Hepatocyte (in vitro differentiated cells): ENCODE measurements at regions not wholly inside any gene's neighbourhood (a gene's known extent, or its start where the extent isn't known, plus 50 kb on each side); places are given as distances from the start of the nearest gene placed in this dataset.
"Not testable (repeated sequence)": the region's sequence is repeated elsewhere in the genome, so short reads cannot be mapped to it uniquely, and the experiment has no call there.

Source experiments
- DNase-seq: peaks from one replicate; pipeline ENCODE4 v3.0.0-alpha.2; 2016; ENCODE audit warnings: low spot score
- H2AFZ ChIP-seq: fragments of 200-600 bp; sonication (generic); 2 replicates; pipeline ENCODE4 v1.6.0; 2016; ENCODE audit warnings: antibody characterized with exemption, mild to moderate bottlenecking
- H3K27ac ChIP-seq: fragments of 200-600 bp; sonication (generic); 2 replicates; pipeline ENCODE4 v1.5.1; 2016; ENCODE audit warnings: mild to moderate bottlenecking
- H3K27me3 ChIP-seq: fragments of 200-600 bp; sonication (generic); 2 replicates; pipeline ENCODE4 v1.6.1; 2016
- H3K36me3 ChIP-seq: fragments of 200-600 bp; sonication (generic); replicated peaks from 2 replicates; pipeline ENCODE4 v1.5.1; 2016; ENCODE audit warnings: low read depth; ENCODE audit not compliant: insufficient read depth
- H3K4me1 ChIP-seq: fragments of 200-600 bp; sonication (generic); 2 replicates; pipeline ENCODE4 v1.5.1; 2016; ENCODE audit warnings: mild to moderate bottlenecking, moderate library complexity; ENCODE audit not compliant: insufficient read depth
- H3K4me2 ChIP-seq: fragments of 200-600 bp; sonication (generic); 2 replicates; pipeline ENCODE4 v1.6.0; 2016
- H3K4me3 ChIP-seq: fragments of 200-600 bp; sonication (generic); 2 replicates; pipeline ENCODE4 v1.5.1; 2016; ENCODE audit warnings: mild to moderate bottlenecking
- H3K79me2 ChIP-seq: fragments of 200-600 bp; sonication (generic); 2 replicates; pipeline ENCODE4 v1.6.0; 2017; ENCODE audit warnings: mild to moderate bottlenecking
- H3K9me2 ChIP-seq: fragments of 200-600 bp; sonication (generic); replicated peaks from 2 replicates; pipeline ENCODE4 v1.6.0; 2017; ENCODE audit warnings: mild to moderate bottlenecking; ENCODE audit not compliant: insufficient read depth
- H3K9me3 ChIP-seq: fragments of 200-600 bp; sonication (generic); 2 replicates; pipeline ENCODE4 v1.5.1; 2016; ENCODE audit warnings: low read depth, mild to moderate bottlenecking
- H4K20me1 ChIP-seq: fragments of 200-600 bp; sonication (generic); 2 replicates; pipeline ENCODE4 v1.6.0; 2016; ENCODE audit warnings: mild to moderate bottlenecking; ENCODE audit not compliant: insufficient read depth, poor library complexity, severe bottlenecking
- CTCF ChIP-seq: fragments of 200-600 bp; sonication (generic); IDR thresholded peaks from 2 replicates; pipeline ENCODE4 v1.5.1; 2016; ENCODE audit warnings: antibody characterized with exemption, mild to moderate bottlenecking; ENCODE audit not compliant: poor library complexity
- WGBS: methylation state at CpG from one replicate; pipeline ENCODE4 v1.1.6; 2016; ENCODE audit warnings: low lambda C conversion rate; ENCODE audit errors: missing lambda C conversion rate; 5-methylcytosine and 5-hydroxymethylcytosine counted together

GRCh38 chrX:89350024-89350423, 571.7 kb upstream of the TGIF2LX start:
- not testable (repeated sequence) for H3K4me3 ChIP-seq, H3K27me3 ChIP-seq, H3K36me3 ChIP-seq, H3K79me2 ChIP-seq, H3K4me2 ChIP-seq, H2AFZ ChIP-seq, H3K9me2 ChIP-seq, H4K20me1 ChIP-seq, H3K4me1 ChIP-seq, H3K27ac ChIP-seq, H3K9me3 ChIP-seq
- DNase-seq: peak; percentile 23
- peak; percentile 36 for TF ChIP-seq CTCF
- WGBS: 32% methylated on average over 9 of the region's 10 CpGs

GRCh38 chrX:89369904-89370303, 551.8 kb upstream of the TGIF2LX start:
- H3K9me2 ChIP-seq, DNase-seq, H2AFZ ChIP-seq, H3K4me3 ChIP-seq, H3K27ac ChIP-seq, H3K9me3 ChIP-seq, H3K36me3 ChIP-seq, H3K79me2 ChIP-seq, H3K4me2 ChIP-seq, H3K4me1 ChIP-seq, H4K20me1 ChIP-seq, H3K27me3 ChIP-seq: not testable (repeated sequence)
- WGBS: 84% methylated on average over 2 of the region's 2 CpGs

GRCh38 chrX:89393004-89393403, 528.7 kb upstream of the TGIF2LX start:
- not testable (repeated sequence) for H3K36me3 ChIP-seq, H3K9me2 ChIP-seq, H3K79me2 ChIP-seq, H3K27ac ChIP-seq, H4K20me1 ChIP-seq, H3K4me2 ChIP-seq, H3K4me3 ChIP-seq, H3K4me1 ChIP-seq, H3K9me3 ChIP-seq, H3K27me3 ChIP-seq, H2AFZ ChIP-seq
- WGBS: 72% methylated on average over 3 of the region's 3 CpGs
- DNase-seq: peak; percentile 2

DNA sequence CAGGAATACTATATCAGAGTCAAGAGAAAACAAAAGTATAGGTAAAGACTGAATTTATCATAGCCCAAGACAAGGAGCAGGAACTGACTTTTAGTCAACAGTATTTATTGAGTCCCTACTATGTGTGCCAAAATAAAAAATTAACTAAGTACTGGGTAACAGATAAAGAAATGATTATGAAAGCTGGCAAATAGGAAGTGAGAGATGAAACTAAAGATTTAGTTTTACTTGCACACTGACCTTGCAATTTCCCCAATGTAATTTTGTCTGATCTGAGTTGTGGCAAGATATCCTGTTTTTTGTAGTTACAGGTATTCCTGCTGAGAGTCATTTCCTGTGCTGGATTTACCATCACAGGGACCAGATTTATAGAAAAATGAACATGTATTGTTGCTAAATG, 518.9 kb upstream of the TGIF2LX start:
- H3K79me2 ChIP-seq, H3K9me2 ChIP-seq, H4K20me1 ChIP-seq, H3K27me3 ChIP-seq, H3K4me1 ChIP-seq, H3K4me2 ChIP-seq, H3K9me3 ChIP-seq, H2AFZ ChIP-seq, H3K27ac ChIP-seq, H3K36me3 ChIP-seq, H3K4me3 ChIP-seq, DNase-seq: not testable (repeated sequence)

- not testable (repeated sequence) for H3K4me2 ChIP-seq, H3K9me3 ChIP-seq, H3K27ac ChIP-seq, H2AFZ ChIP-seq, H3K9me2 ChIP-seq, H3K4me3 ChIP-seq, H3K36me3 ChIP-seq, H4K20me1 ChIP-seq, H3K4me1 ChIP-seq, DNase-seq, H3K79me2 ChIP-seq, H3K27me3 ChIP-seq
- WGBS: 96% methylated on average over 1 of the region's 1 CpG
Measured at GRCh38 chrX:89405148-89405547, 516.6 kb upstream of the TGIF2LX start.

GRCh38 chrX:89416930-89417329, 504.8 kb upstream of the TGIF2LX start:
- not testable (repeated sequence) for H3K4me1 ChIP-seq, H3K79me2 ChIP-seq, H2AFZ ChIP-seq, H4K20me1 ChIP-seq, H3K4me3 ChIP-seq, H3K27me3 ChIP-seq, H3K4me2 ChIP-seq, H3K36me3 ChIP-seq, H3K27ac ChIP-seq, DNase-seq, H3K9me2 ChIP-seq, H3K9me3 ChIP-seq
- WGBS: 93% methylated on average over 11 of the region's 12 CpGs

DNA sequence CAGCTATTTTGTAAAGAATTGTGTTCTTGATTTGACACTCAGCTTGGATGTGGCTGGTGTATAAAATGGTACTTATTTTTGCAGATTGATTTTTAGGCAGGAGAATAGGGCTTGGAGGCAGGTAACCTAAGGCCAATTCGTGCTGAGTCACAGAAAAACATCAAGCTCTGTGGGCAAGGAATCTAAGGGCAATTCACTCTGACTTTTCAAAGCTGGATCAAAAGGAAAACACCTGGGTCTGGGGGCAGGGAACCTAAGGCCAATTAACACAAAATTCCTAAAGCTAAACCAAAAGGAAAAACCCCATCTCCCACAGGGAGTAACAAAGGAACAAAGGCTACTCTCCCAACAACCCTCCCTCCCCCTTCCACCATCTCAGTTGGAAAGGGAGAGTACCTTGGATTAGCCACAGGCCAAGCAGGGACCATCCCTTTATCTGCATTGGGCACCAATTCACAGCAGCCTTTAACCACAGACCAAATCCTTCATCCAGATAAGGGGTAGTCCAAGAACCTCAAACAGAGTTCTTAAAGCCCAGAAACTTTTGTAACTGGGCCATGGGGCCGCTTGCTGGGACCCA, 489.0 kb upstream of the TGIF2LX start:
- not testable (repeated sequence) for H2AFZ ChIP-seq, H3K27ac ChIP-seq, H3K4me3 ChIP-seq, H3K9me3 ChIP-seq, DNase-seq, H3K36me3 ChIP-seq, H4K20me1 ChIP-seq, H3K27me3 ChIP-seq, H3K9me2 ChIP-seq, H3K4me2 ChIP-seq, H3K79me2 ChIP-seq, H3K4me1 ChIP-seq
- WGBS: 58% methylated on average over 1 of the region's 2 CpGs
